Psoas muscle (tissue), 7 donors: ENCODE measurements at regions not wholly inside any gene's neighbourhood (a gene's known extent, or its start where the extent isn't known, plus 50 kb on each side); places are given as distances from the start of the nearest gene placed in this dataset.

ENCODE experiments used
- ATAC-seq, 4 donors: fragments of 200-7000 bp; cut with Tn5 transposase; one replicate each; pipeline ENCODE4 v1.9.1; 2020; ENCODE audit warnings: moderate library complexity in 3 of 4, mild to moderate bottlenecking in 2 of 4
- DNase-seq, 2 donors: peaks; one replicate each; pipeline ENCODE4 v3.0.0-alpha.2; 2020
- H3K27ac ChIP-seq: fragments of 200-600 bp; one replicate; pipeline ENCODE4 v1.8.0; 2022
- H3K27me3 ChIP-seq, 3 donors: fragments of 200-600 bp in 1 of 3; one replicate each; pipeline versions ENCODE4 v1.6.1 to v1.8.0; 2013 to 2022; ENCODE audit warnings: low read length in 2 of 3, mild to moderate bottlenecking in 2 of 3, moderate library complexity in 1 of 3; ENCODE audit not compliant: insufficient read depth in 3 of 3
- H3K36me3 ChIP-seq, 2 donors: fragments of 200-600 bp in 1 of 2; one replicate each; pipeline versions ENCODE4 v1.6.1 to v1.8.0; 2013 to 2022; ENCODE audit warnings: low read depth in 1 of 2, mild to moderate bottlenecking in 1 of 2, moderate library complexity in 1 of 2; ENCODE audit not compliant: insufficient read depth in 1 of 2
- H3K4me1 ChIP-seq: fragments of 200-600 bp; one replicate; pipeline ENCODE4 v1.8.0; 2022
- H3K4me3 ChIP-seq: fragments of 200-600 bp; one replicate; pipeline ENCODE4 v1.8.0; 2022; ENCODE audit warnings: mild to moderate bottlenecking
- H3K9me3 ChIP-seq: fragments of 200-600 bp; one replicate; pipeline ENCODE4 v1.8.0; 2022
- CTCF ChIP-seq: fragments of 200-600 bp; IDR thresholded peaks from one replicate; pipeline ENCODE4 v1.8.0; 2022; ENCODE audit warnings: antibody characterized with exemption
- WGBS, 3 donors: extraction: QIAGEN DNeasy Blood & Tissue Kit; methylation state at CpG; one replicate each; pipeline versions ENCODE4 v1.1.6 to v1.1.7; 2013; 5-methylcytosine and 5-hydroxymethylcytosine counted together
- intact Hi-C, 2 donors: fragments of 100-400 bp; cut with DNase I; formaldehyde crosslinking; loops; one replicate each; pipeline versions ENCODE4 v1.11.0 to v1.14.2; 2022
- donor health status: healthy with polysubstance abuse.
- donor health status: DM: no; HTN: no; CAD: no; lungs with moderate emphysema.
- donor health status: Bipolar disorder and iron deficiency.
- donor health status: healthy.
- donor health status: DM: yes; HTN: yes; CAD: no.
- donor health status: DM: no; HTN: no; CAD: no.
- donor health status: DM: yes; HTN: yes; CAD: no.

GRCh38 chr15:96416934-96417759 lies 86.6 kb downstream of the NR2F2 start:
- no peaks in the 10 kb centered on the region for H3K36me3 ChIP-seq
- TF ChIP-seq CTCF: no peak
- 2 to 3% (median 3%) methylated on average over 51 of the region's 51 CpGs for WGBS, 3 donors
- peak in 2 of 4 donors; percentile 44 to 56 for ATAC-seq
- DNase-seq: no peak
- H3K4me3 ChIP-seq: peak overlapping the region; percentile 55
- H3K27ac ChIP-seq: no peak overlapping the region
- peaks cover 13% of the 10 kb centered on the region for H3K4me1 ChIP-seq
- intact Hi-C loops: no loop called here
- H3K27me3 ChIP-seq: peaks cover 27 to 100% (median 28%) of the 10 kb centered on the region in 3 donors
- H3K9me3 ChIP-seq: no peaks in the 10 kb centered on the region

GRCh38 chr15:96417760-96418130 lies 87.2 kb downstream of the NR2F2 start:
- Histone ChIP-seq H3K27me3 (peaks cover 26 to 99% (median 32%) of the 10 kb centered on the region in 3 donors), H3K36me3 (no peaks in the 10 kb centered on the region), H3K9me3 (no peaks in the 10 kb centered on the region), H3K27ac (no peak overlapping the region), H3K4me3 (no peak overlapping the region), H3K4me1 (peaks cover 13% of the 10 kb centered on the region)
- no peak for DNase-seq
- no peak for ATAC-seq
- TF ChIP-seq CTCF: no peak
- WGBS, 3 donors: 9 to 18% (median 13%) methylated on average over 14 of the region's 14 CpGs
- intact Hi-C loops: no loop called here

DNA sequence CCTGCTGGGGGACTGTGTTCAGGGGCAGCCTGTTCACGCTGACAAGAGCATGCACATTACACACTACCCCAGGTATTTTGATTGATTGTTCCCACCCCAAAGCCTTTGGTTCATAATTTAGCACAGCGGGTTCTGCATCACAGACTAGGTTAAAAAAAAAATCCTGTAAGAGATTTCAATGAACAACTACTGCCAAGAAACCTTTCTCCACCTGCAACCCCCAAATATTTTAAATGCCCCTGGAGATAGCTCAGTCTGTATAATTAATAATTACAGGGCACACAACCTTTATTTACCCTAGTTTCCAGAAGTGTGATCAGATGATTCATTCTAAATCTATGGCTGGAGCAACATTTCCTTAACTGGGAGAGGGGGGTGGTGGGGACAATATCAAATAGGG lies 87.6 kb downstream of the NR2F2 start:
- H3K27me3 ChIP-seq: peaks cover 26 to 95% (median 32%) of the 10 kb centered on the region in 3 donors

DNA sequence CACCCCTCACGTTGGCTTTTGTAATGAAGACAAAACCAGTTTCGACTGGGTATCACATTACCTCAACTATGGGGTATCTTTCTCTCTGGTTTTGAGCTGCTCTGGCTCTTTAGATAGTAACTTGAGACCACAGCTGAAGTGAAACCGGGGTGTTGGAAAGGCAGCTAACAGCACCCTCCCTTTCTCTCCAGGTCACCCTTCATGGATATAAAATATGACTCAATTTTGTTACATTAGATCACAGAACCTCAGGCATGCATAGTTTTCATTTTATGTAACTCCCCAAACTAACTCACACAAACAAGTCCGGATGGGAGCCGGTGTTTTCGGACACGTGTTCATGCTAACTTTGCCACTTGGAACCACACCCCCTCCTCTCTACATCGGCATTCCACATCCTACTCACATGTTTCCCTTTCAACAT lies 90.7 kb downstream of the NR2F2 start:
- H3K4me1 ChIP-seq: peaks cover 10% of the 10 kb centered on the region
- intact Hi-C loops: no loop called here
- WGBS, 3 donors: 29 to 40% (median 36%) methylated on average over 8 of the region's 8 CpGs
- no peak for ATAC-seq
- no peaks in the 10 kb centered on the region for H3K9me3 ChIP-seq
- H3K4me3 ChIP-seq: no peak overlapping the region
- H3K36me3 ChIP-seq: no peaks in the 10 kb centered on the region
- no peak for DNase-seq
- peaks cover 19 to 68% (median 36%) of the 10 kb centered on the region in 3 donors for H3K27me3 ChIP-seq
- H3K27ac ChIP-seq: no peak overlapping the region
- TF ChIP-seq CTCF: no peak

More for the DNA sequence above, 87.6 kb downstream of the NR2F2 start:
- TF ChIP-seq CTCF: no peak
- intact Hi-C loops: no loop called here
- Histone ChIP-seq H3K36me3 (no peaks in the 10 kb centered on the region), H3K4me3 (no peak overlapping the region), H3K9me3 (no peaks in the 10 kb centered on the region), H3K27ac (no peak overlapping the region), H3K4me1 (peaks cover 13% of the 10 kb centered on the region)
- DNase-seq: no peak
- no peak for ATAC-seq
- WGBS, 3 donors: 25 to 33% (median 27%) methylated on average over 2 of the region's 2 CpGs
